Vagina (tissue), 2 donors: ENCODE measurements at regions not wholly inside any gene's neighbourhood (a gene's known extent, or its start where the extent isn't known, plus 50 kb on each side); places are given as distances from the start of the nearest gene placed in this dataset.
"Not testable (repeated sequence)": the region's sequence is repeated elsewhere in the genome, so short reads cannot be mapped to it uniquely, and the experiment has no call there.

Experiments used
- DNase-seq, 2 donors: peaks; one replicate each; pipeline ENCODE4 v3.0.0-alpha.2; 2017; ENCODE audit errors: extremely low spot score in 2 of 2
- H3K27ac ChIP-seq: fragments of 200-600 bp; sonication (generic); one replicate; pipeline ENCODE4 v1.5.1; 2019
- H3K27me3 ChIP-seq: fragments of 200-600 bp; sonication (generic); one replicate; pipeline ENCODE4 v1.5.1; 2019
- H3K36me3 ChIP-seq, 2 donors: fragments of 200-600 bp; sonication (generic); one replicate each; pipeline ENCODE4 v1.5.1; 2017 to 2019
- H3K4me1 ChIP-seq: fragments of 200-600 bp; sonication (generic); one replicate; pipeline ENCODE4 v1.5.1; 2019
- H3K4me3 ChIP-seq, 2 donors: fragments of 200-600 bp; sonication (generic); 1 replicate in 1 of 2; 2 replicates in 1 of 2; pipeline ENCODE4 v1.5.1; 2016 to 2019
- H3K9me3 ChIP-seq: fragments of 200-600 bp; sonication (generic); one replicate; pipeline ENCODE4 v1.5.1; 2019
- CTCF ChIP-seq, 3 experiments: fragments of 450-650 bp in 2 of 3; fragments of 200-600 bp in 1 of 3; sonication (generic) in 1 of 3; IDR thresholded peaks; one replicate each; pipeline ENCODE4 v1.5.1; 2017 to 2019; ENCODE audit warnings: antibody characterized with exemption in 3 of 3, mild to moderate bottlenecking in 2 of 3, moderate library complexity in 2 of 3
- POLR2A ChIP-seq, 2 donors: fragments of 450-650 bp; IDR thresholded peaks; one replicate each; pipeline ENCODE4 v1.6.1; 2017; ENCODE audit warnings: antibody characterized with exemption in 2 of 2, mild to moderate bottlenecking in 2 of 2, moderate library complexity in 2 of 2
- POLR2AphosphoS5 ChIP-seq, 2 donors: sonication (generic); formaldehyde crosslinking; IDR thresholded peaks; one replicate each; pipeline ENCODE4 v1.9.0; 2017; ENCODE audit warnings: antibody characterized with exemption in 2 of 2, mild to moderate bottlenecking in 2 of 2, low read depth in 1 of 2; ENCODE audit not compliant: insufficient read depth in 1 of 2
- intact Hi-C: fragments of 100-400 bp; cut with DNase I; formaldehyde crosslinking; loops from one replicate; pipeline ENCODE4 v1.15.1; 2023

GRCh38 chr4:87912164-87913004, 63.1 kb upstream of the SPP1 start:
- Histone ChIP-seq H3K27ac (no peak overlapping the region), H3K27me3 (no peaks in the 10 kb centered on the region), H3K9me3 (no peaks in the 10 kb centered on the region), H3K4me3 (no peak overlapping the region), H3K4me1 (no peaks in the 10 kb centered on the region), H3K36me3 (no peaks in the 10 kb centered on the region)
- no peak for DNase-seq
- TF ChIP-seq POLR2AphosphoS5 (IDR thresholded peaks at IDR 0.05; ENCODE audit: insufficient read depth in 1 of 2, low read depth in 1 of 2) (no peak), CTCF (IDR thresholded peaks at IDR 0.05) (no peak), POLR2A (IDR thresholded peaks at IDR 0.05) (no peak)
- intact Hi-C loops = no loop called here

DNA sequence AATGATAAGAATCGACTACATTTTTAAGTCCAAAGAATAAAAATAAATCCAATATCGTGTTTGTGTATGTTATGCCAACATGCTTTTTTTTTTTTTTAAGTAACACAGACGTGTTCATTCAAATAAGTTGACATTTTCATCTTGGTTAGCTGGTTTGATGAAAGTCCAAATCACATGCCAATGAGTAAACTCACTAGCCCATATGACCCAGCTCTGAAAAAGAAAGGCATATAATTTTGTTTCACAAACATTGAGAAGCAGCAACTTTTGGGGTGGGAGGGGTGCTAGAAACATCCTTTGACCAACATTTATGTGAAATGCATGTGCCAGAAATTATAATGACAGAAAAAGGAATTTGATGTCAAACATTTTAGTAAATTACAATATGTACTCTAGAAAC, 61.6 kb upstream of the SPP1 start:
- H3K9me3 ChIP-seq = no peaks in the 10 kb centered on the region
- no peaks in the 10 kb centered on the region for H3K36me3 ChIP-seq
- intact Hi-C loops = no loop called here
- TF ChIP-seq POLR2A (IDR thresholded peaks at IDR 0.05) (no peak), CTCF (IDR thresholded peaks at IDR 0.05) (no peak), POLR2AphosphoS5 (IDR thresholded peaks at IDR 0.05; ENCODE audit: insufficient read depth in 1 of 2, low read depth in 1 of 2) (no peak)
- no peak for DNase-seq
- no peak overlapping the region for H3K4me3 ChIP-seq
- no peaks in the 10 kb centered on the region for H3K27me3 ChIP-seq
- H3K4me1 ChIP-seq = no peaks in the 10 kb centered on the region
- H3K27ac ChIP-seq = no peak overlapping the region

DNA sequence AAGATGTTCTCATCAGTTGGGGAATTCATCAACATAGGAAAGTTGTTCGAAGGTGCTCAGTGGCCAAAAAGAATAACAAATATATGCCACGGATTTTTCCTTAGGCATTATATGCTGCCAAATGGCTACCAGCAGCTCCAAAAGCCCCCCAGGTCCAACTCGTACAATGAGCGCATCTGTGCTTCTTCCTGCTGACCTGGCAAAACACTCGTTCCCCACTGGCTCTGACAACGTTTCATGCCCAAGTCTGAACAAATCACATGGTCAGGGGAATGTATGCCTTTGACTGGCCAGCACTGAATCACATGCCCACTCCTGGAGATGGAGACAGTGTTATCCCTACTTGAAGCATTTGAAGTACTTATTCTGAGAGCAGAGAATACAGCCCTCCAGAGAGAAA, 59.9 kb upstream of the SPP1 start:
- no peaks in the 10 kb centered on the region for H3K9me3 ChIP-seq
- no peak for DNase-seq
- TF ChIP-seq POLR2A (IDR thresholded peaks at IDR 0.05) (no peak), POLR2AphosphoS5 (IDR thresholded peaks at IDR 0.05; ENCODE audit: insufficient read depth in 1 of 2, low read depth in 1 of 2) (no peak), CTCF (IDR thresholded peaks at IDR 0.05) (no peak)
- H3K4me1 ChIP-seq = no peaks in the 10 kb centered on the region
- H3K27me3 ChIP-seq = no peaks in the 10 kb centered on the region
- H3K27ac ChIP-seq = no peak overlapping the region
- no peaks in the 10 kb centered on the region for H3K36me3 ChIP-seq
- intact Hi-C loops = no loop called here
- H3K4me3 ChIP-seq = no peak overlapping the region

- no peak overlapping the region for H3K4me3 ChIP-seq
- intact Hi-C loops = no loop called here
- no peak overlapping the region for H3K27ac ChIP-seq
- DNase-seq = no peak
- no peaks in the 10 kb centered on the region for H3K36me3 ChIP-seq
- no peaks in the 10 kb centered on the region for H3K4me1 ChIP-seq
- H3K27me3 ChIP-seq = no peaks in the 10 kb centered on the region
- TF ChIP-seq CTCF (IDR thresholded peaks at IDR 0.05) = no peak
- no peak for TF ChIP-seq POLR2A (IDR thresholded peaks at IDR 0.05)
- no peak for TF ChIP-seq POLR2AphosphoS5 (IDR thresholded peaks at IDR 0.05; ENCODE audit: insufficient read depth in 1 of 2, low read depth in 1 of 2)
- no peaks in the 10 kb centered on the region for H3K9me3 ChIP-seq
Observed at GRCh38 chr4:87916626-87917025, 58.9 kb upstream of the SPP1 start.

- intact Hi-C loops, H3K4me3 ChIP-seq, DNase-seq, H3K9me3 ChIP-seq, H3K27ac ChIP-seq, H3K36me3 ChIP-seq, H3K27me3 ChIP-seq, H3K4me1 ChIP-seq: not testable (repeated sequence)
Observed at GRCh38 chr4:87917911-87918310, 57.6 kb upstream of the SPP1 start.
